ENCODE measurements at regions not wholly inside any gene's neighbourhood (a gene's known extent, or its start where the extent isn't known, plus 50 kb on each side); places are given as distances from the start of the nearest gene placed in this dataset.
"Not testable (repeated sequence)": the region's sequence is repeated elsewhere in the genome, so short reads cannot be mapped to it uniquely, and the experiment has no call there.

DNA sequence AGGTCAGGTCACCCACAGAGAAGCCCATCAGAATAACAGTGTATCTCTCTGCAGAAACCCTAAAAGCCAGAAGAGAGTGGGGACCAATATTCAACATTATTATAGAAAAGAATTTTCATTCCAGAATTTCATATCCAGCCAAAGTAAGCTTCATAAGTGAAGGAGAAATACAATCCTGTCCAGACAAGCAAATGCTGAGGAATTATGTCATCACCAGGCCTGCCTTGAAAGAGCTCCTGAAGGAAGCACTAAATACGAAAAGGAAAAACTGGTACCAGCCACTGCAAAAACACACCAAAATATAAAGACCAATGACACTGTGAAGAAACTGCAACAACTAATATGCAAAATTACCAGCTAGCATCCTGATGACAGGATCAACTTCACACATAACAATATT lies 260.0 kb upstream of the KYNU start:
- no peak for DNase-seq

DNA sequence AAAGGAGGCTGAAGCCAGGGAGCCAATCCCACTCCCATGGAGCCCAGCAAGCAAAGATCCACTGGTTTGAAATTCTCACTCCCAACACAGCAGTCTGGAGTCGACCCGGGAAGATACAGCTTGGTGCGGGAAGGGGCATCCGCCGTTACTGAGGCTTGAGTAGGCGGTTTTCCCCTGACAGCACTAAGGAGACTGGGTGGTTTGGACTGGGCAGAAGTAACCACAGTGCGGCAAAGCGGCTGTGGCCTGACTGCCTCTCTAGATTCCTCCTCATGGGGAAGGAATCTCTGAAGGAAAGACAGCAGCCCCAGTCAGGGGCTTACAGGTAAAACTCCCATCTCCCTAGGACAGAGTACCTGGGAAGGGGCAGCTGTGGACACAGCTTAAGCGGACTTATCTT lies 261.6 kb upstream of the KYNU start:
- no peak for DNase-seq

DNA sequence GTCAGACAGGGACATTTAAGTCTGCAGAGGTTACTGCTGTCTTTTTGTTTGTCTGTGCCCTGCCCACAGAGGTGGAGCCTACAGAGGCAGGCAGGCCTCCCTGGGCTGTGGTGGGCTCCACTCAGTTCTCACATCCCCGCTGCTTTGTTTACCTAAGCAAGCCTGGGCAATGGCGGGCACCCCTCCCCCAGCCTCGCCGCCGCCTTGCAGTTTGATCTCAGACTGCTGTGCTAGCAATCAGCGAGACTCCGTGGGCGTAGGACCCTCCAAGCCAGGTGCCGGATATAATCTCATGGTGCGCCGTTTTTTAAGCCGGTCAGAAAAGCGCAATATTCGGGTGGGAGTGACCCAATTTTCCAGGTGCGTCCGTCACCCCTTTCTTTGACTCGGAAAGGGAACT lies 264.3 kb upstream of the KYNU start:
- DNase-seq, result not testable (repeated sequence)

DNA sequence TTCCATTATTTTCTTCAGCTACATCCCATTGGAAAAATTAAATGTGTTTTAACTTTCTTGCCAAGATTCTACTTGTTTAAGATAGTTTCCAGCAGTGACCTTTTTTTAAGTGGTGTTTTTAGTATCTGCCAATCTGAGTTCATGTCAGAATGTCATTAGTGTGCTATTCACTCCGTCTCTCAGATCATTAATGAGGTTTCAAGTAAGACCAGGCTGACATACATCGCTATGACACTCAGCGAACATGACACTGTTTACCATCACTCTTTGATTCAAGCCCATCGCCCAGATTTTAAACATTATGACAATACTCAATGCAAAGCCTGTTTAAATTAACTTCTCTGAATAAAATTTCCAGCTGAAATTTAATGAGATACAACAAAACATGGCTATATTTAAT lies 272.0 kb upstream of the KYNU start:
- DNase-seq, result no peak

GRCh38 chr2:142603759-142604158 lies 273.7 kb upstream of the KYNU start:
- no peak for DNase-seq

- DNase-seq, result no peak
These were observed 275.0 kb upstream of the KYNU start for GRCh38 chr2:142602418-142602989.

DNA sequence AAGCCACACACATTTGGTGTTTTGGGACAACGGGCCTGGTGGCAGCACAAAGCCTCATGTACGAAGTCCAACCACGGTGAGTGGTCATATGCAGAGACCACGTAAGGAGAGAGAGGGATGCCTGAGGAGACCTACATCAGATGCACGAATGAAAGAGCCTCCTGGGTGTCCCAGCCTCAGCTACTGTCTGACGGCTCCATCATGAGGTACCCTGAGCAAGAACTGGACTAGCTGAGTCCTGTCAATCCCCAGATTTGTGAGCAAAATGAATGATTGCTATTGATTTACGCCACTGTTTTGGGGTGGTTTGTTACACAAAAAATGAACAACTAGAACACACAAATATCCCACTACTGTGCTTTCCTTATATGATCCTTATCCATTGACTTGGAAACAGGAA lies 275.7 kb upstream of the KYNU start:
- DNase-seq, result no peak

DNA sequence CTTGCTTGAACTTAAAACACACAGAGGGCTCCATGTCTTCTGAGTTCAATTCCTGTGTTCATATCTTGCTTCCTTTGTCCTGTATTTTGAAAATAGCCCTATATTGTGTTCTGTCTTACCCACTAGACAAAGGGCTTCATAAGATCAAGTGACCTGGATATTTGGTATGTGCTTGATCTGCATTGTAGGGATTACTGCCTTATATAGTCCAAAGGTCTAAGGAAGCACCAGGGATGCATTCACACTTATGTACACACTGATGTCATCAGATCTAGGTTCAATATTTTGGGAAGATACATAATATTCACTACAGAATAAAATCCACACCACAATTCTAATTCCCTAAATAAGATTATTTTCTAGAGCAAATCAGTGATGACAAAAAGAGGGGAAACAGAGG lies 278.0 kb upstream of the KYNU start:
- DNase-seq, result no peak

DNA sequence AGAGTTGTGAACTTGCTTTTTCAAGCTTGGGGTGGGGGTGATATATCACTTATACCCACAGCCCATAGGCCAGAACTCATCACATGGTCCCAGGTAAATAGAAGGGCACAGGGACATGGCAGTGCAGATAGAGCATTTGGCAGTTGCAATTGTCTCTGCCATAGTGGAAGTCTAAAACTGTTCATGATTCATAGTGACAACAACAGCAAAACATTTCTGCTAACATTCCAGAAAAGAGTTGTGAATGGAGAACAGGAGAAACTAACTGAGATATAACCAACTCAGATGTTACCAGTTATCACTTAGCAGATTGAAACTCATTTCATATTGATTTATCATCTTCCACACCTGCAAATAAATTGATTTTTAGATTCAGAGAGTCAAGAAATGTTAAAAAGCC lies 278.6 kb upstream of the KYNU start:
- no peak for DNase-seq

- DNase-seq, result no peak
These were observed 281.0 kb upstream of the KYNU start for GRCh38 chr2:142596334-142597088.

- DNase-seq, result no peak
These were observed 282.5 kb upstream of the KYNU start for GRCh38 chr2:142594935-142595334.

DNA sequence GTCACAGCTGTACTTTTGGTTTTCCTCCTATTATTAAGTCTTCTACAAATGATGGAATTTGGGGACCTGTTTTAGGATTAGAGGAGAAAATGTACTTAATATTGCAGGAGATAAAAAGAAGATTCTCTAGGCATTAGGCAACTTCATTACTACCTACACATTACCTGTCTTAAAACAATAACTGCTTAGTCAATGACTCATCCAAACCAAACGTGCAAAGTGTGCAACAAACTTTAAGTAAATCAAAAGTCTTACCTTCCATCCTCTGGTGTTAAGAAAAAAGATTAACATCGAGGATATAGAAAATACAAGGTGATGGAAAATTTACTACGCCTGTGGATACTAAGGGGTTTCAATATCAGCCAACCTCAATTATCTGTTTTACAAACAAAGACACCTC lies 285.3 kb upstream of the KYNU start:
- DNase-seq, result no peak

- DNase-seq, result no peak
These were observed 286.0 kb upstream of the KYNU start for GRCh38 chr2:142591420-142591819.

- no peak for DNase-seq
These were observed 289.2 kb upstream of the KYNU start for GRCh38 chr2:142588269-142588668.

DNA sequence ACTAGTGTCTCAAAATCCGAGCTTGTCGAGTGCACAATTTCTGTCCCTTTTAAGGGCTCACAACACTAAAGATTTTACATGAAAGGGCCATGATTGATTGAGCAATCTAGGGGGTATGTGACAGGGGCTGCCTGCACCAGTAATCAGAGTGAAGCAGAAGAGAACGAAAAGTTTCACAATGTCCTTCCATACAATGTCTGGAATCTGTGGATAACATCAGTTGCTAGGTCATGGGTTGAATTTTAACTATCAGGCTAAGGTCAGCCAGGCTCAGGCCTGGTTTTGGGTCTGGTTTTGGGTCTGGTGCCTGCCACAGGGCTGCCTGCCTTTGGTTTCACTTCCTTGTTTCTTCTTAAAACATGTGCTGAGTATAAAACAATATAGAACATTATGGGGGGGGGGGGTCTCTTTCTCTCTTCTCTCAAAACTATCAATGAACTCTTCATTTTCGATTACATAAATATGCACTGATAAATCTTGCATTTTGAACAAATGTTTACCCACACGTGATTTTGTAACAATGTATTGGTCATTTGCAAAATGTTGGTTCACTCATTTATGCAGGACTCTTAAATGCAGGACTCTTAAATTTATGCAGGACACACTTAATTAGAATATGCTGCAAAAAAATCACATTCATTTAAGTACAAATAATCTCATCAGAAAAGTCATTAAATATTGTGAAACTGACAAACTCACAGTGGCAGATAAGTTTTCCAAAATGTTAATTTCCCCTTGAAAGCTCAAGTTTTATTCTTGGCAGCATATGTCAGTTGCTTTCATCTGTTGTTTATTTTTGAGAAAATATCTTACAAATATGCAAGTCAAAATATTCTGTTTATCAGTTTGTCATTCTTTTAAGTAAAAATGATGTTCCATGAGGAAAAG lies 290.5 kb upstream of the KYNU start:
- no peak for DNase-seq

DNA sequence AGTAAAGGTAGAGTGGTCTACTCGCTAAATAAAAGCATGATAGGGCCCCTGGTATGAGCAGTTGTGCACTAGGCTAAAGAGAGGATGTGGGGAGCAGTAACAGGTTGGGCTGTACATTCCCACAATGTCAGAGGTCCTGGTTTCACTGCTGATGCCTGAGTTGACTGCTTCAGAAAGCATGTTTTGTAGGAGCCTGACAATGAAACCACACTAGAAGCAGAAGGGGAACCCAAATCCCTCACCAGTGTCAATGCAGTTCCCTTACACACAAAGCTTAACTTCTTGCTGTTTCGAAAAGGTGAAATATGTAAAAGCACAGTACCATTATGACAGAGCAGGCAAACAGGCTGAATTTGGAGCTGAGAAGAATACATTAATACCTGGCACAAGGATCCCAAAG lies 291.7 kb upstream of the KYNU start:
- no peak for DNase-seq

DNA sequence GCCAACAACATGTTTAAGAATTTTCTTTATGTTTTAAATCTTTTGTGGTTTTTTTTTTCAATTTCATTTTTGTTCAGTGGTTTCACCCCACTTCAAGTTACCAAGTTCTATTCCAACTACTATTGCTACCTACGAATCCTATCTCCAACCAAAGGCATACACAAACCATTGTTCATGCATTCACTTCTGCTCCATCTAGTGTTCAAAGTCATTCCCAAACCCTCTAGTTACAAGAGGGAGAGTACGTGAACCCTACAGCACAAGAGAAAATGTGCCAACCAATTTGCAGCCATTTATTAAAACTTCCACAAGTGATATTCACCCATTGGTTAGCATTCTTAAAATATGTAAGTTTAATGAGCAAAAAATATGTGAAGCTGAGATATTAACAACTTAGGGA lies 295.1 kb upstream of the KYNU start:
- no peak for DNase-seq

DNA sequence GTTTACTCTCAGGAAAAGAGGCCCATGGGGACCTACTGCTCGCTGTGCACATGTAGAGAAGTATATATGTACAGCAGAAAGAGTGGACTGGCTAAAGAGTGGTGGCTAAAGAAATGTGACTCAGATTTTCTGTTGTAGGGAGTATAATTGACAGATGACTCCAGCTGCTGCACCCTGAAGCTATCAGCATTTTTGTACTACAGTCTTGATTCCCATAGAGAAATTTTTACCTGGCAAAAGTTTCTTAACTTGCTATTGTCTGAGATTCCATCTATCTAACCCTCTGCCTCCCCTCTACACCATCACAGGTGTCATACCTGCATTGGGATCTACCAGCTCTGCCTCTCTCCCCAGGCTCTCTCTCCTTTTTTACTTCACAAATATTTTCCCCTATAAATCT lies 296.0 kb upstream of the KYNU start:
- DNase-seq, result no peak

- DNase-seq, result no peak
These were observed 296.8 kb upstream of the KYNU start for GRCh38 chr2:142580691-142581090.

GRCh38 chr2:142575561-142575960 lies 301.9 kb upstream of the KYNU start:
- no peak for DNase-seq

DNA sequence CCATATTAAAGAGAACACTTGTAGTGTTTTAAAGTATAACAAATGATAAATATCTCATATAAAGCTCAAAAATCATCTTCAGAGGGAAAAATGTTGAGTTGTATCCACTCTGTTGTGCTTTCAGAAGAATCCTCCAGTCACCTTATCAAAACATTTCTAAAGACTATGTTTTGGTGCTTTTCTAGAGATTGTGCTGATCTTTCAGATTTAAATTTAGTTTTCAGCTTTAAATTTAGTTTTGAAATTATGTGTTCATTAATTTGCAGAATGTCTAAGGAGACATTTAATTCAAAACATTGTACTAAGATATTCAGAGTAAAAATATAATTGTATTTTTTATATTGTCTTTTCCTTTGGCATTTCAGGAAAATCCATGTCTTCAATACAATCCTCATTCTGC lies 303.1 kb upstream of the KYNU start:
- DNase-seq, result no peak

DNA sequence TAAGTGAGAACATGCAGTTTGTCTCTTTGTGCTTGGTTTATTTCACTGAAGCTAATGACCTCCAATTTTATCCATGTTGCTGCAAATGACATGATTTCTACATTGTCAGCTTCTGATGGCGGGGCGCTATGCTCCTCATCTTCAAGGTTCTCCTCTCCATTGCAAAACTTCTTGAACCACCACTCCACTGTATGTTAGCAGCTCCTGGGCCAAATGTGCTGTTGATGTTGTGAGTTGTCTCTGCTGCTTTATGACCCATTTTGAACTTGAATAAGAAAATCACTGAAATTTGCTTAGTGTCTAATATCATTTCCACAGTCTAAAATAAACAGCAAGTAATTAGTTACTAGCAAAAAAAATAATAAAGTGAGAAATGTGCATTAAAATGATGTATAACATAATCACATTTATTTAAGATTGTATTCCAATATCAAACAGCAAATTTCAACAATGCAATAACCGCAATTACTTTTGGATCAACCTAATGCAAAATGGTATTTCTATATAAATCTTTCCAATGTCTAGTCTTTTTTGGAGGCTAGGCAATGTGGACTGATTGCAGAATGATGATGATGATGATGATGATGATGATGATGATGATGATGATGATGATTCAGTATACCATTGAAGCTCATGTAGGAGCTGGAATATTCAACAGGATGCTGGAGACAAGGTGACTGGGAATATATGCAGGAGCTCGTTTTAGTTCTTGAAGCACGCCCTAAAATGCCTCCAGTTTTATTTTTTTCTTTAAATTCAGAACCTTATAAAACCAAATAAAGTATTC lies 304.9 kb upstream of the KYNU start:
- no peak for DNase-seq

DNA sequence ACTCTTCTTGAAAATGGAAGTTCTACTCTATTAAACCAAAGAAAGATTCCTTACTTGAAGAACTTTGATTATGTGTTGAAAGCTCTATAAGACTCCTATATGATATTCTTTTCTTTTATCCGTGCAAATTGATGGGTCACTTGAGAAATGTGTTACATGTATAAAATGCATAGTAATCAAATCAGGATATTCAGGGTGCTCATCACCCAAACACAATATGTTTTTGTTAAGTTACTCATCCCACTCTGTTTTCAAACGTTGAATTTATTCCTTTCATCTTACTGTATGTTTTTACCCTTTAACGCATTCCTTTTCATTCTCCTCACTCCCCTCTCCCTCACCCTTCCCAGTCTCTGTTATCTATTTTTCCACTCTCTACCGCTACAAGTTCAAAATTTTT lies 305.5 kb upstream of the KYNU start:
- DNase-seq, result no peak
